Memory B cell (primary cell): ENCODE measurements at regions not wholly inside any gene's neighbourhood (a gene's known extent, or its start where the extent isn't known, plus 50 kb on each side); places are given as distances from the start of the nearest gene placed in this dataset.

ENCODE experiments used
- ATAC-seq: fragments of 150-1000 bp; cut with Tn5 transposase; 2 replicates; pipeline ENCODE4 v1.10.0; 2021; ENCODE audit warnings: low read depth, mild to moderate bottlenecking, moderate library complexity
- DNase-seq, 2 donors: peaks; one replicate each; pipeline ENCODE4 v3.0.0; 2022; ENCODE audit warnings: low spot score in 2 of 2
- H3K27ac Mint-ChIP-seq: one replicate; pipeline ENCODE4 v1.8.0; 2022; ENCODE audit warnings: mild to moderate bottlenecking, moderate library complexity, mixed read lengths
- H3K27me3 Mint-ChIP-seq: one replicate; pipeline ENCODE4 v1.8.0; 2022; ENCODE audit warnings: mixed read lengths
- H3K36me3 Mint-ChIP-seq: one replicate; pipeline ENCODE4 v1.8.0; 2022; ENCODE audit warnings: mild to moderate bottlenecking, mixed read lengths
- H3K4me1 Mint-ChIP-seq: one replicate; pipeline ENCODE4 v1.8.0; 2022; ENCODE audit warnings: mixed read lengths
- H3K4me3 Mint-ChIP-seq: one replicate; pipeline ENCODE4 v1.8.0; 2022; ENCODE audit warnings: mild to moderate bottlenecking, moderate library complexity, mixed read lengths
- H3K9me3 Mint-ChIP-seq: one replicate; pipeline ENCODE4 v1.8.0; 2022; ENCODE audit warnings: mixed read lengths

- Mint-ChIP-seq H3K9me3 (no peaks in the 10 kb centered on the region), H3K4me3 (no peak overlapping the region), H3K4me1 (peaks cover 18% of the 10 kb centered on the region), H3K27ac (no peak overlapping the region), H3K36me3 (no peaks in the 10 kb centered on the region), H3K27me3 (peaks cover 15% of the 10 kb centered on the region)
- DNase-seq (no peak), ATAC-seq (no peak)
Measured at GRCh38 chr12:93061473-93062419, 132.7 kb upstream of the EEA1 start.

GRCh38 chr12:93065896-93066295 is 136.8 kb upstream of the EEA1 start:
- Mint-ChIP-seq H3K9me3 (no peaks in the 10 kb centered on the region), H3K27ac (no peak overlapping the region), H3K4me1 (peaks cover 3% of the 10 kb centered on the region), H3K4me3 (no peak overlapping the region), H3K36me3 (no peaks in the 10 kb centered on the region), H3K27me3 (peaks cover 8% of the 10 kb centered on the region)
- DNase-seq (no peak), ATAC-seq (no peak)

- Mint-ChIP-seq H3K27ac (no peak overlapping the region), H3K27me3 (peaks cover 7% of the 10 kb centered on the region), H3K36me3 (no peaks in the 10 kb centered on the region), H3K4me1 (peaks cover 2% of the 10 kb centered on the region), H3K4me3 (no peak overlapping the region), H3K9me3 (no peaks in the 10 kb centered on the region)
- no peak for DNase-seq
- ATAC-seq: no peak
Measured at GRCh38 chr12:93072340-93072739, 143.2 kb upstream of the EEA1 start.

GRCh38 chr12:93073324-93073723 is 144.2 kb upstream of the EEA1 start:
- no peaks in the 10 kb centered on the region for H3K36me3 Mint-ChIP-seq
- peaks cover 2% of the 10 kb centered on the region for H3K4me1 Mint-ChIP-seq
- H3K4me3 Mint-ChIP-seq: no peak overlapping the region
- H3K27ac Mint-ChIP-seq: no peak overlapping the region
- ATAC-seq: no peak
- no peak for DNase-seq
- H3K9me3 Mint-ChIP-seq: no peaks in the 10 kb centered on the region
- peaks cover 5% of the 10 kb centered on the region for H3K27me3 Mint-ChIP-seq

- Mint-ChIP-seq H3K4me3 (no peak overlapping the region), H3K27ac (no peak overlapping the region), H3K9me3 (no peaks in the 10 kb centered on the region), H3K4me1 (peaks cover 2% of the 10 kb centered on the region), H3K36me3 (no peaks in the 10 kb centered on the region), H3K27me3 (peaks cover 5% of the 10 kb centered on the region)
- DNase-seq: no peak
- no peak for ATAC-seq
Measured at GRCh38 chr12:93078059-93078458, 149.0 kb upstream of the EEA1 start.

GRCh38 chr12:93078577-93078976 is 149.5 kb upstream of the EEA1 start:
- no peak overlapping the region for H3K4me3 Mint-ChIP-seq
- ATAC-seq (no peak), DNase-seq (no peak)
- no peaks in the 10 kb centered on the region for H3K36me3 Mint-ChIP-seq
- H3K4me1 Mint-ChIP-seq: peaks cover 2% of the 10 kb centered on the region
- peaks cover 5% of the 10 kb centered on the region for H3K27me3 Mint-ChIP-seq
- H3K27ac Mint-ChIP-seq: no peak overlapping the region
- no peaks in the 10 kb centered on the region for H3K9me3 Mint-ChIP-seq

- Mint-ChIP-seq H3K27me3 (peaks cover 5% of the 10 kb centered on the region), H3K9me3 (no peaks in the 10 kb centered on the region), H3K4me3 (no peak overlapping the region), H3K36me3 (no peaks in the 10 kb centered on the region), H3K27ac (no peak overlapping the region), H3K4me1 (peaks cover 2% of the 10 kb centered on the region)
- no peak for DNase-seq
- ATAC-seq: no peak
Measured at GRCh38 chr12:93079271-93079670, 150.2 kb upstream of the EEA1 start.

- H3K27ac Mint-ChIP-seq: no peak overlapping the region
- ATAC-seq: no peak
- H3K9me3 Mint-ChIP-seq: no peaks in the 10 kb centered on the region
Measured at GRCh38 chr12:93079976-93080375, 150.9 kb upstream of the EEA1 start.

GRCh38 chr12:93080452-93080851 is 151.4 kb upstream of the EEA1 start:
- Mint-ChIP-seq H3K36me3 (no peaks in the 10 kb centered on the region), H3K27me3 (peaks cover 5% of the 10 kb centered on the region), H3K4me1 (peaks cover 2% of the 10 kb centered on the region), H3K4me3 (no peak overlapping the region), H3K9me3 (no peaks in the 10 kb centered on the region), H3K27ac (no peak overlapping the region)
- ATAC-seq (no peak), DNase-seq (no peak)

More at GRCh38 chr12:93079976-93080375, 150.9 kb upstream of the EEA1 start:
- Mint-ChIP-seq H3K27me3 (peaks cover 5% of the 10 kb centered on the region), H3K36me3 (no peaks in the 10 kb centered on the region), H3K4me3 (no peak overlapping the region), H3K4me1 (peaks cover 2% of the 10 kb centered on the region)
- no peak for DNase-seq

- no peak for DNase-seq
- Mint-ChIP-seq H3K36me3 (no peaks in the 10 kb centered on the region), H3K27me3 (peaks cover 2% of the 10 kb centered on the region), H3K27ac (no peak overlapping the region), H3K4me1 (peaks cover 2% of the 10 kb centered on the region), H3K4me3 (no peak overlapping the region), H3K9me3 (no peaks in the 10 kb centered on the region)
- no peak for ATAC-seq
Measured at GRCh38 chr12:93080994-93081809, 152.1 kb upstream of the EEA1 start.

GRCh38 chr12:93081810-93082165 is 152.7 kb upstream of the EEA1 start:
- H3K4me3 Mint-ChIP-seq: no peak overlapping the region
- H3K36me3 Mint-ChIP-seq: peaks cover 1% of the 10 kb centered on the region
- H3K27ac Mint-ChIP-seq: no peak overlapping the region
- H3K27me3 Mint-ChIP-seq: peaks cover 2% of the 10 kb centered on the region
- DNase-seq (no peak), ATAC-seq (no peak)
- no peaks in the 10 kb centered on the region for H3K9me3 Mint-ChIP-seq
- H3K4me1 Mint-ChIP-seq: peaks cover 2% of the 10 kb centered on the region

GRCh38 chr12:93085383-93086287 is 156.5 kb upstream of the EEA1 start:
- H3K4me3 Mint-ChIP-seq: no peak overlapping the region
- no peak overlapping the region for H3K27ac Mint-ChIP-seq
- H3K9me3 Mint-ChIP-seq: no peaks in the 10 kb centered on the region
- peaks cover 1% of the 10 kb centered on the region for H3K36me3 Mint-ChIP-seq
- no peaks in the 10 kb centered on the region for H3K27me3 Mint-ChIP-seq
- DNase-seq (no peak), ATAC-seq (no peak)
- no peaks in the 10 kb centered on the region for H3K4me1 Mint-ChIP-seq

GRCh38 chr12:93086288-93086727 is 157.2 kb upstream of the EEA1 start:
- no peak overlapping the region for H3K27ac Mint-ChIP-seq
- ATAC-seq (no peak), DNase-seq (no peak)
- no peaks in the 10 kb centered on the region for H3K27me3 Mint-ChIP-seq
- H3K36me3 Mint-ChIP-seq: peaks cover 1% of the 10 kb centered on the region
- no peaks in the 10 kb centered on the region for H3K4me1 Mint-ChIP-seq
- H3K4me3 Mint-ChIP-seq: no peak overlapping the region
- H3K9me3 Mint-ChIP-seq: no peaks in the 10 kb centered on the region
